Activated CD8-positive, alpha-beta memory T cell treated with anti-CD3 and anti-CD28 coated beads for 36 hours (primary cell): ENCODE measurements at regions not wholly inside any gene's neighbourhood (a gene's known extent, or its start where the extent isn't known, plus 50 kb on each side); places are given as distances from the start of the nearest gene placed in this dataset.
"Not testable (repeated sequence)": the region's sequence is repeated elsewhere in the genome, so short reads cannot be mapped to it uniquely, and the experiment has no call there.

Source experiments
- CTCF ChIA-PET: fragments of 350-600 bp; sonication (Branson Sonifier 250); formaldehyde crosslinking; loops from one replicate; lab custom pipeline; 2021; ENCODE audit warnings: antibody characterized with exemption; lab: Charles Lee
- POLR2A ChIA-PET: fragments of 350-600 bp; sonication (Branson Sonifier 250); formaldehyde crosslinking; loops from one replicate; lab custom pipeline; 2021; ENCODE audit warnings: antibody characterized with exemption; lab: Charles Lee

- ChIA-PET POLR2A (no interaction called here), CTCF (no interaction called here)
Observed at GRCh38 chr1:217149791-217150190, 426.6 kb upstream of the ESRRG start.

GRCh38 chr1:217141711-217142110, 418.5 kb upstream of the ESRRG start:
- CTCF ChIA-PET, result no interaction called here
- POLR2A ChIA-PET, result no interaction called here

- POLR2A ChIA-PET, result no interaction called here
- CTCF ChIA-PET, result no interaction called here
Observed at GRCh38 chr1:217140041-217140901, 417.0 kb upstream of the ESRRG start.

GRCh38 chr1:217139513-217139912, 416.3 kb upstream of the ESRRG start:
- ChIA-PET POLR2A (no interaction called here), CTCF (no interaction called here)

GRCh38 chr1:217138799-217139466, 415.7 kb upstream of the ESRRG start:
- POLR2A ChIA-PET, result no interaction called here
- CTCF ChIA-PET, result no interaction called here

GRCh38 chr1:217138173-217138765, 415.0 kb upstream of the ESRRG start:
- POLR2A ChIA-PET, result no interaction called here
- CTCF ChIA-PET, result no interaction called here

- ChIA-PET POLR2A (no interaction called here), CTCF (no interaction called here)
Observed at GRCh38 chr1:217137210-217137881, 414.1 kb upstream of the ESRRG start.

- POLR2A ChIA-PET, result no interaction called here
- CTCF ChIA-PET, result interaction anchor here (0.5 kb wide), 1 partner anchor 735 kb away, joined by 3 read pairs; no protein-coding TSS in a partner anchor
Observed at GRCh38 chr1:217136895-217137205, 413.6 kb upstream of the ESRRG start.

- POLR2A ChIA-PET, result no interaction called here
- CTCF ChIA-PET, result interaction anchor here (0.5 kb wide), 1 partner anchor 735 kb away, joined by 3 read pairs; no protein-coding TSS in a partner anchor
Observed at GRCh38 chr1:217135987-217136894, 413.0 kb upstream of the ESRRG start.

- ChIA-PET POLR2A (no interaction called here), CTCF (no interaction called here)
Observed at GRCh38 chr1:217135569-217135915, 412.3 kb upstream of the ESRRG start.

- POLR2A ChIA-PET, result no interaction called here
- CTCF ChIA-PET, result no interaction called here
Observed at GRCh38 chr1:217134857-217135568, 411.8 kb upstream of the ESRRG start.

- POLR2A ChIA-PET, result no interaction called here
- CTCF ChIA-PET, result no interaction called here
Observed at GRCh38 chr1:217133958-217134856, 411.0 kb upstream of the ESRRG start.

- POLR2A ChIA-PET, result no interaction called here
- CTCF ChIA-PET, result no interaction called here
Observed at GRCh38 chr1:217133092-217133491, 409.9 kb upstream of the ESRRG start.

GRCh38 chr1:217123340-217123739, 400.1 kb upstream of the ESRRG start:
- CTCF ChIA-PET, POLR2A ChIA-PET: not testable (repeated sequence)

GRCh38 chr1:217117973-217118465, 394.8 kb upstream of the ESRRG start:
- POLR2A ChIA-PET, result no interaction called here
- CTCF ChIA-PET, result no interaction called here

- POLR2A ChIA-PET, result no interaction called here
- CTCF ChIA-PET, result no interaction called here
Observed at GRCh38 chr1:217115404-217116380, 392.5 kb upstream of the ESRRG start.
